Neutrophil (primary cell): ENCODE measurements at regions not wholly inside any gene's neighbourhood (a gene's known extent, or its start where the extent isn't known, plus 50 kb on each side); places are given as distances from the start of the nearest gene placed in this dataset.

ENCODE experiments used
- H3K27ac ChIP-seq: fragments of 200-600 bp; sonication (generic); 2 replicates; pipeline ENCODE4 v1.5.1; 2016; ENCODE audit warnings: mild to moderate bottlenecking, moderate library complexity
- H3K27me3 ChIP-seq: fragments of 200-600 bp; sonication (generic); 2 replicates; pipeline ENCODE4 v1.6.0; 2016; ENCODE audit warnings: mild to moderate bottlenecking
- H3K36me3 ChIP-seq: fragments of 200-600 bp; sonication (generic); 2 replicates; pipeline ENCODE4 v1.5.1; 2017
- H3K4me1 ChIP-seq, 2 experiments: fragments of 200-600 bp in 1 of 2; sonication (generic) in 1 of 2; 1 replicate in 1 of 2; 2 replicates in 1 of 2; pipeline versions ENCODE4 v1.5.1 to v1.6.1; 2013 to 2016; ENCODE audit warnings: low read depth in 1 of 2, low read length in 1 of 2, mild to moderate bottlenecking in 1 of 2, moderate library complexity in 1 of 2; ENCODE audit not compliant: control insufficient read depth in 1 of 2, insufficient read depth in 1 of 2
- H3K4me3 ChIP-seq, 2 experiments: fragments of 200-600 bp in 1 of 2; sonication (generic) in 1 of 2; 1 replicate in 1 of 2; 2 replicates in 1 of 2; pipeline ENCODE4 v1.5.1; 2013 to 2016; ENCODE audit warnings: low read depth in 1 of 2, low read length in 1 of 2, mild to moderate bottlenecking in 1 of 2, moderate library complexity in 1 of 2
- H3K9me3 ChIP-seq: fragments of 200-600 bp; sonication (generic); 2 replicates; pipeline ENCODE4 v1.5.1; 2016
- TF ChIP-seq, protein P1 (sequence below): fragments of 200-600 bp; sonication (generic); IDR thresholded peaks from 2 replicates; pipeline ENCODE4 v1.5.1; 2016; ENCODE audit warnings: antibody characterized with exemption

DNA sequence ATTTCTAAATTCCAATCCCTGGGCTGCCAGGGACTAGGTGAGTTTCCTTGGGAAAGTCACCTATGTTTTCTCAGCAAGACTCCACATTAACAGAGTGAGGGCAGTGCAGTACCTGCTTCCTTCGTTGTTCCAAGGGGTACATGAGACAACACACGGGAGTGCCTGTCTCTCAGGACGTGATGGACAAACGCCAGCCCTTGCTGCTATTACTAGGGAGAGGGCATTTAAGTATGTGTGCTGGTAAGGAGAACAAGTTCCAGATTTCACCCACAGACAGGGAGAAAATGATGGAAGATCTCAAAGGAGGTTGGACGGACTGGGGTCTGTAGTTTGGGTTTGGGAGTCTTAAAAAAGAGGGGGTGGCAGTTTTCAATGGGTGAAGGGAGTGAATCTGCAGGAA, 195.7 kb downstream of the HERPUD2 start:
- H3K4me3 ChIP-seq, result no peak overlapping the region
- H3K27me3 ChIP-seq, result peaks cover 7% of the 10 kb centered on the region
- H3K4me1 ChIP-seq, result no peaks in the 10 kb centered on the region
- TF ChIP-seq, protein P1, sequence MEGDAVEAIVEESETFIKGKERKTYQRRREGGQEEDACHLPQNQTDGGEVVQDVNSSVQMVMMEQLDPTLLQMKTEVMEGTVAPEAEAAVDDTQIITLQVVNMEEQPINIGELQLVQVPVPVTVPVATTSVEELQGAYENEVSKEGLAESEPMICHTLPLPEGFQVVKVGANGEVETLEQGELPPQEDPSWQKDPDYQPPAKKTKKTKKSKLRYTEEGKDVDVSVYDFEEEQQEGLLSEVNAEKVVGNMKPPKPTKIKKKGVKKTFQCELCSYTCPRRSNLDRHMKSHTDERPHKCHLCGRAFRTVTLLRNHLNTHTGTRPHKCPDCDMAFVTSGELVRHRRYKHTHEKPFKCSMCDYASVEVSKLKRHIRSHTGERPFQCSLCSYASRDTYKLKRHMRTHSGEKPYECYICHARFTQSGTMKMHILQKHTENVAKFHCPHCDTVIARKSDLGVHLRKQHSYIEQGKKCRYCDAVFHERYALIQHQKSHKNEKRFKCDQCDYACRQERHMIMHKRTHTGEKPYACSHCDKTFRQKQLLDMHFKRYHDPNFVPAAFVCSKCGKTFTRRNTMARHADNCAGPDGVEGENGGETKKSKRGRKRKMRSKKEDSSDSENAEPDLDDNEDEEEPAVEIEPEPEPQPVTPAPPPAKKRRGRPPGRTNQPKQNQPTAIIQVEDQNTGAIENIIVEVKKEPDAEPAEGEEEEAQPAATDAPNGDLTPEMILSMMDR, result no peak
- H3K36me3 ChIP-seq, result no peaks in the 10 kb centered on the region
- no peaks in the 10 kb centered on the region for H3K9me3 ChIP-seq
- H3K27ac ChIP-seq, result no peak overlapping the region

DNA sequence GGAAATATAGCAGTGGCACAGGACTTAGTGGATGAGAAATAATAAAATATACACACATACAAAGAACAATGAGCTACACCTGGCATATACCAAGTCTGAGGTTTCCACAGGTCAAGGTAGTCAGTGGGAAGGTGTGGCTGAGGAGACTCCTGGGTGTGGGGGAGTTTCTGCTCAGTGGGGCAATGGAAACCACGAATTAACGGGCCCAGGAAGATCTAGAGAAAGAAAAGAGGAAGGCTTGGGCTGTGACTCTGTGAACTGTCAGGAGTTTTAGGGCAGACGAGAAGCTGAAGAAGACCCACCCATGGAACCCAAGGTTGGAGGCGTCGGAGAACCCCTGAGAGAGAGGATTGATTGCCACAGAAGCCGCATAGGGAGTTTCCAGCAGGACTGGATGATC, 196.5 kb downstream of the HERPUD2 start:
- no peaks in the 10 kb centered on the region for H3K4me1 ChIP-seq
- no peak overlapping the region for H3K27ac ChIP-seq
- H3K9me3 ChIP-seq, result no peaks in the 10 kb centered on the region
- TF ChIP-seq, protein P1, result no peak
- H3K4me3 ChIP-seq, result no peak overlapping the region
- peaks cover 7% of the 10 kb centered on the region for H3K27me3 ChIP-seq
- no peaks in the 10 kb centered on the region for H3K36me3 ChIP-seq

DNA sequence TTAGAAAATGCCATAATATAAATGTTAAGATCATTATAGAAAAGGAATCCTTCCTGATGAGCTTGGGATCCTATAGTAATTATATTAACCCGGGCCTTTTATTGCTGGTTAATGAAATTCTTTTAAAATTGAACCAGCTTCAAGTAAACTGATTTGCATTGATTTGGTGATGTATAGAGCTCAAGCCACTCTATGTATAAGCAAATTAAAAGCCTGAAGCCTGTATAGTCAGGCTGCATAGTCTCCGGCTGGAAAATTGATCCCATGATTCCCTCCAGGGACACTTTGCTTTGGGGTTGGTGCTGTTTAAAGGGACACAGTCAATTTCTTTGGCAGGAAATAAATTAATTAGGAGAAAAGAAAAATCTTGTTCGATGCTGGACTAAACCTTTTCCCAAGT, 199.1 kb downstream of the HERPUD2 start:
- Histone ChIP-seq H3K36me3 (no peaks in the 10 kb centered on the region), H3K27me3 (peaks cover 7% of the 10 kb centered on the region), H3K4me3 (no peak overlapping the region), H3K9me3 (no peaks in the 10 kb centered on the region), H3K4me1 (no peaks in the 10 kb centered on the region), H3K27ac (no peak overlapping the region)
- TF ChIP-seq, protein P1, result no peak

DNA sequence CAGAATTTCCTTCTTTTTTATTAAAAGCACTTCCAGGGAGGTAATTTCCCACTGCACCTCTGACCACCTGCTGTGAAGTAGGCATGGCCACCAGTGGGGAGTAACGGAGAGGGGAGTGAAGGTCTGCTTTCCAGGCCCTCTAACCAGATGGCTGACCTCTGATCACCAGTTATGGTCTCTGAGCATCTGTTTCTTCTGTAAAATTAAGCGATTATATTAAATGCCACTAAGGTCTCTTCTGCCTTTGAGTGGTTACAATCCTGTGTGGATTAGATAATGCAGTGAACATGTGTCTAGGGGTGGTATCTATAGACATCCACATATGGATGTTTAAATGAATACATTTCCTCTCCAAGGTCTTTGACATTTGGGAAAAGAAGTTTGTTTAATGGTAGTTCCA, 199.6 kb downstream of the HERPUD2 start:
- no peaks in the 10 kb centered on the region for H3K9me3 ChIP-seq
- TF ChIP-seq, protein P1, result no peak
- no peaks in the 10 kb centered on the region for H3K36me3 ChIP-seq

DNA sequence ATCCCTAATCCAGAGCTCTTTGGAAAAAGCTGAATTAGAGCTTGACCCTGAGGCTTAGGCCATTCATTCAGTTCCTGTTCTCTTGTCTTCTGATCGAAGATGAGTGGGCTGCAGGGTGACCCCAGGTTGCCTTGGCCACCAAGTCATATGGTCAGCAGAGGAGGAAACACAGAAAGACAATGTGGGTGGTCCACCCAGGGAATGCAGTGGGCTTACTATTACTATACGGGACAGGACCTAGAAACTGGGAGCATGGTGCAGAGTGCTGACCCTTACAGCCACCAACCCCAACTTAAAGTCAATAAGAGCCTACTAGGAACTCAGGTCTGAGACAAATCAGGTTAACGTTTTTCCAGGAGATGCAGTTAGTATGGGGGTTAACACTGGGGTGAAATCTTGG, 200.5 kb downstream of the HERPUD2 start:
- TF ChIP-seq, protein P1, result no peak
- Histone ChIP-seq H3K4me1 (no peaks in the 10 kb centered on the region), H3K27me3 (peaks cover 7% of the 10 kb centered on the region), H3K9me3 (no peaks in the 10 kb centered on the region), H3K4me3 (no peak overlapping the region), H3K36me3 (no peaks in the 10 kb centered on the region), H3K27ac (no peak overlapping the region)

More for the DNA sequence above, 199.6 kb downstream of the HERPUD2 start:
- H3K4me1 ChIP-seq, result no peaks in the 10 kb centered on the region
- H3K27ac ChIP-seq, result no peak overlapping the region
- H3K27me3 ChIP-seq, result peaks cover 7% of the 10 kb centered on the region
- H3K4me3 ChIP-seq, result no peak overlapping the region
